GM10266 (cell line): ENCODE measurements at regions not wholly inside any gene's neighbourhood (a gene's known extent, or its start where the extent isn't known, plus 50 kb on each side); places are given as distances from the start of the nearest gene placed in this dataset.

ENCODE experiments used
- DNase-seq: peaks from one replicate; pipeline ENCODE4 v3.0.0; 2012; ENCODE audit errors: extremely low spot score
- TF ChIP-seq, protein P1 (sequence below): IDR thresholded peaks from 2 replicates; pipeline ENCODE4 v1.5.1; 2012; ENCODE audit warnings: mild to moderate bottlenecking, low read depth; ENCODE audit not compliant: control insufficient read depth, insufficient read depth; ENCODE audit errors: missing control alignments

GRCh38 chr4:57254754-57255153 lies 144.6 kb upstream of the IGFBP7 start:
- DNase-seq, result no peak
- TF ChIP-seq, protein P1, sequence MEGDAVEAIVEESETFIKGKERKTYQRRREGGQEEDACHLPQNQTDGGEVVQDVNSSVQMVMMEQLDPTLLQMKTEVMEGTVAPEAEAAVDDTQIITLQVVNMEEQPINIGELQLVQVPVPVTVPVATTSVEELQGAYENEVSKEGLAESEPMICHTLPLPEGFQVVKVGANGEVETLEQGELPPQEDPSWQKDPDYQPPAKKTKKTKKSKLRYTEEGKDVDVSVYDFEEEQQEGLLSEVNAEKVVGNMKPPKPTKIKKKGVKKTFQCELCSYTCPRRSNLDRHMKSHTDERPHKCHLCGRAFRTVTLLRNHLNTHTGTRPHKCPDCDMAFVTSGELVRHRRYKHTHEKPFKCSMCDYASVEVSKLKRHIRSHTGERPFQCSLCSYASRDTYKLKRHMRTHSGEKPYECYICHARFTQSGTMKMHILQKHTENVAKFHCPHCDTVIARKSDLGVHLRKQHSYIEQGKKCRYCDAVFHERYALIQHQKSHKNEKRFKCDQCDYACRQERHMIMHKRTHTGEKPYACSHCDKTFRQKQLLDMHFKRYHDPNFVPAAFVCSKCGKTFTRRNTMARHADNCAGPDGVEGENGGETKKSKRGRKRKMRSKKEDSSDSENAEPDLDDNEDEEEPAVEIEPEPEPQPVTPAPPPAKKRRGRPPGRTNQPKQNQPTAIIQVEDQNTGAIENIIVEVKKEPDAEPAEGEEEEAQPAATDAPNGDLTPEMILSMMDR, result no peak

GRCh38 chr4:57249083-57249482 lies 138.9 kb upstream of the IGFBP7 start:
- no peak for DNase-seq
- TF ChIP-seq, protein P1, result no peak

DNA sequence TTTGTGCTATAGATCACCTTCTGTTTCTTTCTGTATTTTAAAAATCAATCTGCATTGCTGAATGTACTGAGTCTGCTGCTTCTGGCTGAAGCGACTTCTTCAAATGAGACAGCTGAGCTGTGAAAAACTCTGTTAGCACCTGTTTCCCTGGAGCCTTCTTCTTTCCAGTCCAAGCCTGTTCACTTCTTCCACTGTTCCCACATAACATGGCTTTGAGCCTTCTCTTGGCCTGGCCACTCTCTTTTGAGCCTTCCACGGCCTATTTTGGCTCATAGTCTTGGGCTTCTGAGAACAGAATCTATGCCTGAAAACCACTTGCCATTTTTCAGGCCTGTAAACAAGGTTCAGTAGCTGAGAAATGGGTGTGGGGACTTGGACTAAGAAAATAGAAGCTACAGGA lies 132.9 kb upstream of the IGFBP7 start:
- DNase-seq, result no peak
- TF ChIP-seq, protein P1, result no peak

GRCh38 chr4:57234252-57234775 lies 124.1 kb upstream of the IGFBP7 start:
- DNase-seq, result no peak
- TF ChIP-seq, protein P1, result no peak

GRCh38 chr4:57233386-57233785 lies 123.2 kb upstream of the IGFBP7 start:
- TF ChIP-seq, protein P1, result no peak
- DNase-seq, result no peak

DNA sequence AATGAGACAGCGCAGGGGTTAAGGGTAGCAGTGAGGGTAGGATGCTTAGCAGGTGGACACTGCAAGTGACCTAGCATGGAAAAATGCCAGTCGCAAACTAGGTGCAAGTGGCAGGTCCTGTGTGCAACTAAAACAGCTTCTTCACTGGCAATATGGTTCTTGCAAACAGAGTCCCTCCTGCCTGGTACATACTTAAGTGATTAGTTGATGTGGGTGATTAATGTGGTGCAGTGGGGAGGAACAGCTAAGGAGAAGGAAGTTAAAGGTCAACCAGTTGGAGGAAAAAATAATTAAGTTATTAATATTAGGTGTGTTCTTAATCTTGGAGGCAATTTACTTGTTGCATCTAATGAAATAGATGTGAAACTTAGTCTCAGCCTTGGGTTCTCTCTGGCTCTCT lies 121.6 kb upstream of the IGFBP7 start:
- DNase-seq, result no peak
- TF ChIP-seq, protein P1, result no peak

GRCh38 chr4:57220734-57221133 lies 110.5 kb upstream of the IGFBP7 start:
- no peak for DNase-seq

More at GRCh38 chr4:57220734-57221133, 110.5 kb upstream of the IGFBP7 start:
- TF ChIP-seq, protein P1, result no peak
